Stimulated activated CD8-positive, alpha-beta memory T cell treated with anti-CD3 and anti-CD28 coated beads, Interleukin-15, amount 100 ng/mL, for 48 hours (primary cell): ENCODE measurements at regions not wholly inside any gene's neighbourhood (a gene's known extent, or its start where the extent isn't known, plus 50 kb on each side); places are given as distances from the start of the nearest gene placed in this dataset.

ENCODE experiments used
- DNase-seq, 2 donors: peaks; one replicate each; pipeline ENCODE4 v3.0.0-alpha.2; 2020; ENCODE audit warnings: low read depth in 2 of 2

- no peak for DNase-seq
These were observed 136.0 kb upstream of the FAM20C start for GRCh38 chr7:56291-56913.

- no peak for DNase-seq
These were observed 135.3 kb upstream of the FAM20C start for GRCh38 chr7:57071-57470.

GRCh38 chr7:57482-58255, 134.7 kb upstream of the FAM20C start:
- no peak for DNase-seq

- no peak for DNase-seq
These were observed 134.1 kb upstream of the FAM20C start for GRCh38 chr7:58316-58715.

- no peak for DNase-seq
These were observed 133.0 kb upstream of the FAM20C start for GRCh38 chr7:59079-60016.

- DNase-seq, result no peak
These were observed 132.2 kb upstream of the FAM20C start for GRCh38 chr7:60017-60675.

- DNase-seq, result no peak
These were observed 131.7 kb upstream of the FAM20C start for GRCh38 chr7:60706-61105.

- no peak for DNase-seq
These were observed 131.3 kb upstream of the FAM20C start for GRCh38 chr7:61111-61510.

- no peak for DNase-seq
These were observed 130.6 kb upstream of the FAM20C start for GRCh38 chr7:61576-62360.

GRCh38 chr7:62361-63116, 129.8 kb upstream of the FAM20C start:
- no peak for DNase-seq

- no peak for DNase-seq
These were observed 129.3 kb upstream of the FAM20C start for GRCh38 chr7:63117-63480.

- DNase-seq, result no peak
These were observed 128.8 kb upstream of the FAM20C start for GRCh38 chr7:63521-64021.

- DNase-seq, result no peak
These were observed 128.1 kb upstream of the FAM20C start for GRCh38 chr7:64098-64915.

GRCh38 chr7:64916-65341, 127.4 kb upstream of the FAM20C start:
- no peak for DNase-seq

- DNase-seq, result no peak
These were observed 126.8 kb upstream of the FAM20C start for GRCh38 chr7:65554-65953.

- DNase-seq, result no peak
These were observed 126.1 kb upstream of the FAM20C start for GRCh38 chr7:66296-66695.

- no peak for DNase-seq
These were observed 125.6 kb upstream of the FAM20C start for GRCh38 chr7:66741-67140.

GRCh38 chr7:67661-68395, 124.5 kb upstream of the FAM20C start:
- no peak for DNase-seq

GRCh38 chr7:68629-69028, 123.7 kb upstream of the FAM20C start:
- DNase-seq, result no peak
